GM23338 (cell line): ENCODE measurements at regions not wholly inside any gene's neighbourhood (a gene's known extent, or its start where the extent isn't known, plus 50 kb on each side); places are given as distances from the start of the nearest gene placed in this dataset.

Experiments
- ATAC-seq: fragments of 200-7000 bp; cut with Tn5 transposase; 3 replicates; pipeline ENCODE4 v1.9.1; 2020
- DNase-seq: peaks from one replicate; pipeline ENCODE4 v3.0.0-alpha.2; 2015; ENCODE audit warnings: low spot score
- H2AFZ ChIP-seq: fragments of 200-600 bp; sonication (generic); 2 replicates; pipeline ENCODE4 v1.8.0; 2016; ENCODE audit warnings: antibody characterized with exemption, mild to moderate bottlenecking, moderate library complexity
- H3F3A ChIP-seq: fragments of 200-600 bp; sonication (generic); replicated peaks from 2 replicates; pipeline ENCODE4 v1.8.0; 2017; ENCODE audit warnings: antibody characterized with exemption, mixed run types, low read depth
- H3K27ac ChIP-seq: fragments of 200-600 bp; sonication (generic); 2 replicates; pipeline ENCODE4 v1.6.1; 2016; ENCODE audit warnings: low read depth
- H3K27me3 ChIP-seq: fragments of 200-600 bp; sonication (generic); 2 replicates; pipeline ENCODE4 v1.8.0; 2016; ENCODE audit warnings: mild to moderate bottlenecking, mixed run types, moderate library complexity; ENCODE audit not compliant: insufficient read depth
- H3K36me3 ChIP-seq: fragments of 200-600 bp; sonication (generic); 2 replicates; pipeline ENCODE4 v1.8.0; 2016; ENCODE audit warnings: mild to moderate bottlenecking; ENCODE audit not compliant: insufficient read depth
- H3K4me1 ChIP-seq: fragments of 200-600 bp; sonication (generic); 2 replicates; pipeline ENCODE4 v1.8.0; 2016; ENCODE audit warnings: mild to moderate bottlenecking, moderate library complexity; ENCODE audit not compliant: insufficient read depth
- H3K4me2 ChIP-seq: fragments of 200-600 bp; sonication (generic); 2 replicates; pipeline ENCODE4 v1.7.1; 2017; ENCODE audit warnings: mixed run types
- H3K4me3 ChIP-seq: fragments of 200-600 bp; sonication (generic); 2 replicates; pipeline ENCODE4 v1.6.1; 2016; ENCODE audit warnings: mixed run types
- H3K79me2 ChIP-seq: fragments of 200-600 bp; sonication (generic); replicated peaks from 2 replicates; pipeline ENCODE4 v1.8.0; 2017; ENCODE audit warnings: mild to moderate bottlenecking; ENCODE audit not compliant: insufficient read depth
- H3K9me2 ChIP-seq: fragments of 200-600 bp; sonication (generic); 2 replicates; pipeline ENCODE4 v1.8.0; 2017; ENCODE audit not compliant: insufficient read depth
- H4K20me1 ChIP-seq: fragments of 200-600 bp; sonication (generic); replicated peaks from 2 replicates; pipeline ENCODE4 v1.8.0; 2017; ENCODE audit warnings: mild to moderate bottlenecking; ENCODE audit not compliant: insufficient read depth
- H3K27ac Mint-ChIP-seq: 2 replicates; pipeline ENCODE4 v1.8.0; 2020; ENCODE audit warnings: inconsistent platforms, mild to moderate bottlenecking, moderate library complexity, mixed read lengths
- H3K27me3 Mint-ChIP-seq: 3 replicates; pipeline ENCODE4 v1.8.0; 2022; ENCODE audit warnings: low read depth, mild to moderate bottlenecking, moderate library complexity, mixed read lengths, inconsistent platforms; ENCODE audit not compliant: insufficient read depth, poor library complexity
- H3K36me3 Mint-ChIP-seq: 3 replicates; pipeline ENCODE4 v1.8.0; 2021; ENCODE audit warnings: low read depth, mild to moderate bottlenecking, inconsistent platforms, moderate library complexity, mixed read lengths
- H3K4me1 Mint-ChIP-seq: 3 replicates; pipeline ENCODE4 v1.8.0; 2020; ENCODE audit warnings: mild to moderate bottlenecking, inconsistent platforms, mixed read lengths
- H3K4me3 Mint-ChIP-seq: 3 replicates; pipeline ENCODE4 v1.8.0; 2021; ENCODE audit warnings: moderate library complexity, mild to moderate bottlenecking, inconsistent platforms, mixed read lengths
- H3K9me3 Mint-ChIP-seq: 3 replicates; pipeline ENCODE4 v1.8.0; 2020; ENCODE audit warnings: moderate library complexity, mild to moderate bottlenecking, inconsistent platforms, mixed read lengths
- CREB1 ChIP-seq: fragments of 250-450 bp; sonication (Bioruptor Pico); IDR thresholded peaks from 2 replicates; pipeline ENCODE4 v1.5.0; 2020; ENCODE audit warnings: low read depth, mild to moderate bottlenecking, moderate library complexity
- EZH2 ChIP-seq: fragments of 200-600 bp; sonication (generic); IDR thresholded peaks from one replicate; pipeline ENCODE4 v1.8.0; 2017; ENCODE audit warnings: antibody characterized with exemption, mild to moderate bottlenecking, low read depth; ENCODE audit not compliant: unreplicated experiment
- JUNB ChIP-seq: IDR thresholded peaks from one replicate; pipeline ENCODE4 v1.6.1; 2016; ENCODE audit warnings: antibody characterized with exemption; ENCODE audit not compliant: unreplicated experiment
- NANOG ChIP-seq: IDR thresholded peaks from 2 replicates; pipeline ENCODE4 v1.6.1; 2016; ENCODE audit warnings: antibody characterized with exemption, borderline replicate concordance
- POLR2AphosphoS5 ChIP-seq: IDR thresholded peaks from 2 replicates; pipeline ENCODE4 v1.6.1; 2016; ENCODE audit warnings: antibody characterized with exemption, low read depth
- STAT1 ChIP-seq: IDR thresholded peaks from one replicate; pipeline ENCODE4 v1.6.1; 2016; ENCODE audit warnings: antibody characterized with exemption; ENCODE audit not compliant: unreplicated experiment
- ZNF114 ChIP-seq: fragments of 250-450 bp; sonication (Bioruptor Pico); IDR thresholded peaks from 2 replicates; pipeline ENCODE4 v1.5.0; 2020; ENCODE audit warnings: mild to moderate bottlenecking, moderate library complexity
- ZNF331 ChIP-seq: fragments of 250-450 bp; sonication (Bioruptor Pico); IDR thresholded peaks from 2 replicates; pipeline ENCODE4 v1.5.0; 2020; ENCODE audit warnings: low read depth, mild to moderate bottlenecking, moderate library complexity
- TF ChIP-seq, protein P1 (sequence below): IDR thresholded peaks from 2 replicates; pipeline ENCODE4 v1.6.1; 2016; ENCODE audit warnings: antibody characterized with exemption
- TF ChIP-seq, protein P2 (sequence below), 2 experiments: fragments of 200-600 bp in 1 of 2; sonication (generic) in 1 of 2; conservative IDR thresholded peaks; 2 replicates each; pipeline versions ENCODE4 v1.5.1 to v1.6.1; 2016 to 2017; ENCODE audit warnings: antibody characterized with exemption in 2 of 2, low read depth in 2 of 2, mild to moderate bottlenecking in 2 of 2, moderate library complexity in 1 of 2
- TF ChIP-seq, protein P3 (sequence below): fragments of 250-450 bp; sonication (Bioruptor Pico); IDR thresholded peaks from 2 replicates; pipeline ENCODE4 v1.5.0; 2020; ENCODE audit warnings: mild to moderate bottlenecking, moderate library complexity

DNA sequence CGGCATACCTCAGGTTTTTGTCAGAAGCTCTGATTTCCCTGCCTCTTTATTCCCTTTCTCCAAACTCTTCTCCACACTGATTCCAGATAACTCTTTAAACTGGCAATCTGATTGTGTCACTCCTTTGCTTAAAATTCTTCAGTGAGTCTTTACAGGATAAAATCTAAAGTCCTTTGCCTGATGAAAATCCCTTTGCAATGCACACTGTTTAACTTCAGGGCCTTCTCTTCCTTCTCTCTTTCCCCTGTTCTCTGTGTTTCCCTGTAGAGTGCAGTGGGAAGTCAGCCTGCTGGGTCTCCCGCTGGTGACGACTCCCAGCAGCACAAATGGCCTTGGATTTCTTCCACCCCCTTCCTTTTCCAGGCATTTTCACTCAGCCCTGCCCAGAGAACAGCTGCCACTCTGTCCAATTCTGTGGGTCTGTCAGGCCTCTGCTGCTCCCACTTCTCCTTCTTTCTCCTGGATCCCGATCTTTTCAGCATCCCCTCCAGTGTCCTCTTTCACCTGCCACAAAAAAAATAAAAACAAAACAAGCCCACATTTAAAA lies 189.9 kb upstream of the NWD2 start (continued):
- TF ChIP-seq, protein P1, sequence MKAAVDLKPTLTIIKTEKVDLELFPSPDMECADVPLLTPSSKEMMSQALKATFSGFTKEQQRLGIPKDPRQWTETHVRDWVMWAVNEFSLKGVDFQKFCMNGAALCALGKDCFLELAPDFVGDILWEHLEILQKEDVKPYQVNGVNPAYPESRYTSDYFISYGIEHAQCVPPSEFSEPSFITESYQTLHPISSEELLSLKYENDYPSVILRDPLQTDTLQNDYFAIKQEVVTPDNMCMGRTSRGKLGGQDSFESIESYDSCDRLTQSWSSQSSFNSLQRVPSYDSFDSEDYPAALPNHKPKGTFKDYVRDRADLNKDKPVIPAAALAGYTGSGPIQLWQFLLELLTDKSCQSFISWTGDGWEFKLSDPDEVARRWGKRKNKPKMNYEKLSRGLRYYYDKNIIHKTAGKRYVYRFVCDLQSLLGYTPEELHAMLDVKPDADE, result no peak
- no peak for TF ChIP-seq EZH2
- TF ChIP-seq, protein P2, sequence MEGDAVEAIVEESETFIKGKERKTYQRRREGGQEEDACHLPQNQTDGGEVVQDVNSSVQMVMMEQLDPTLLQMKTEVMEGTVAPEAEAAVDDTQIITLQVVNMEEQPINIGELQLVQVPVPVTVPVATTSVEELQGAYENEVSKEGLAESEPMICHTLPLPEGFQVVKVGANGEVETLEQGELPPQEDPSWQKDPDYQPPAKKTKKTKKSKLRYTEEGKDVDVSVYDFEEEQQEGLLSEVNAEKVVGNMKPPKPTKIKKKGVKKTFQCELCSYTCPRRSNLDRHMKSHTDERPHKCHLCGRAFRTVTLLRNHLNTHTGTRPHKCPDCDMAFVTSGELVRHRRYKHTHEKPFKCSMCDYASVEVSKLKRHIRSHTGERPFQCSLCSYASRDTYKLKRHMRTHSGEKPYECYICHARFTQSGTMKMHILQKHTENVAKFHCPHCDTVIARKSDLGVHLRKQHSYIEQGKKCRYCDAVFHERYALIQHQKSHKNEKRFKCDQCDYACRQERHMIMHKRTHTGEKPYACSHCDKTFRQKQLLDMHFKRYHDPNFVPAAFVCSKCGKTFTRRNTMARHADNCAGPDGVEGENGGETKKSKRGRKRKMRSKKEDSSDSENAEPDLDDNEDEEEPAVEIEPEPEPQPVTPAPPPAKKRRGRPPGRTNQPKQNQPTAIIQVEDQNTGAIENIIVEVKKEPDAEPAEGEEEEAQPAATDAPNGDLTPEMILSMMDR (conservative IDR thresholded peaks at IDR 0.05; ENCODE audit: low read depth in 2 of 2), result no peak
- no peak for TF ChIP-seq ZNF114 (CRISPR knock-in tag)
- no peak for TF ChIP-seq CREB1 (CRISPR knock-in tag)
- TF ChIP-seq POLR2AphosphoS5, result no peak

DNA sequence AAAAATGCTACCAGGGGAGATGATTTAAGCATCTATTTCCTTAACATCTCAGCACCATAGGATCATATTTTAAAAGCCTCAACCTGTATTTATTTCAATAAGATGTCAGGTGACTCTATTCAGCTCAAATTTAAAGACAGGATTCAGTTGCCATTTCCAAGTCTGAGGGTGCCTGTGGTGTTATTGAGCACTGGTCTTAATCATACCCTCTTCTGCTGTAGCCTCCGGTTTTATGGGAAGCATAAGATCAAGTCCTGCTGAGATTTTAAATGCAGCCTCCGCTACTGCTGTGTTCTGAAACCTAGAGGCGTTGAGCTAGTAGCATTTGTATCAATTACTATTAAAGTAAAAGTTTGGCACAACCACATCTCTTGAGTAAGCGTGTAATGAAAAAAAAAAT lies 185.7 kb upstream of the NWD2 start:
- H3K9me3 Mint-ChIP-seq, result no peaks in the 10 kb centered on the region
- H3K36me3 ChIP-seq, result no peaks in the 10 kb centered on the region
- DNase-seq (no peak), ATAC-seq (no peak)
- no peaks in the 10 kb centered on the region for H3K36me3 Mint-ChIP-seq
- H4K20me1 ChIP-seq, result no peaks in the 10 kb centered on the region
- H3K79me2 ChIP-seq, result no peaks in the 10 kb centered on the region
- no peak overlapping the region for H3K4me3 Mint-ChIP-seq
- no peaks in the 10 kb centered on the region for H3F3A ChIP-seq
- H3K4me1 Mint-ChIP-seq, result peaks cover 42% of the 10 kb centered on the region
- no peak overlapping the region for H3K4me3 ChIP-seq
- H3K27ac ChIP-seq, result no peak overlapping the region
- H3K4me1 ChIP-seq, result peaks cover 23% of the 10 kb centered on the region
- no peaks in the 10 kb centered on the region for H3K27me3 Mint-ChIP-seq
- H3K27ac Mint-ChIP-seq, result no peak overlapping the region
- H2AFZ ChIP-seq, result no peak overlapping the region
- H3K9me2 ChIP-seq, result no peaks in the 10 kb centered on the region
- H3K4me2 ChIP-seq, result no peak overlapping the region
- H3K27me3 ChIP-seq, result no peaks in the 10 kb centered on the region
- TF ChIP-seq, protein P3, sequence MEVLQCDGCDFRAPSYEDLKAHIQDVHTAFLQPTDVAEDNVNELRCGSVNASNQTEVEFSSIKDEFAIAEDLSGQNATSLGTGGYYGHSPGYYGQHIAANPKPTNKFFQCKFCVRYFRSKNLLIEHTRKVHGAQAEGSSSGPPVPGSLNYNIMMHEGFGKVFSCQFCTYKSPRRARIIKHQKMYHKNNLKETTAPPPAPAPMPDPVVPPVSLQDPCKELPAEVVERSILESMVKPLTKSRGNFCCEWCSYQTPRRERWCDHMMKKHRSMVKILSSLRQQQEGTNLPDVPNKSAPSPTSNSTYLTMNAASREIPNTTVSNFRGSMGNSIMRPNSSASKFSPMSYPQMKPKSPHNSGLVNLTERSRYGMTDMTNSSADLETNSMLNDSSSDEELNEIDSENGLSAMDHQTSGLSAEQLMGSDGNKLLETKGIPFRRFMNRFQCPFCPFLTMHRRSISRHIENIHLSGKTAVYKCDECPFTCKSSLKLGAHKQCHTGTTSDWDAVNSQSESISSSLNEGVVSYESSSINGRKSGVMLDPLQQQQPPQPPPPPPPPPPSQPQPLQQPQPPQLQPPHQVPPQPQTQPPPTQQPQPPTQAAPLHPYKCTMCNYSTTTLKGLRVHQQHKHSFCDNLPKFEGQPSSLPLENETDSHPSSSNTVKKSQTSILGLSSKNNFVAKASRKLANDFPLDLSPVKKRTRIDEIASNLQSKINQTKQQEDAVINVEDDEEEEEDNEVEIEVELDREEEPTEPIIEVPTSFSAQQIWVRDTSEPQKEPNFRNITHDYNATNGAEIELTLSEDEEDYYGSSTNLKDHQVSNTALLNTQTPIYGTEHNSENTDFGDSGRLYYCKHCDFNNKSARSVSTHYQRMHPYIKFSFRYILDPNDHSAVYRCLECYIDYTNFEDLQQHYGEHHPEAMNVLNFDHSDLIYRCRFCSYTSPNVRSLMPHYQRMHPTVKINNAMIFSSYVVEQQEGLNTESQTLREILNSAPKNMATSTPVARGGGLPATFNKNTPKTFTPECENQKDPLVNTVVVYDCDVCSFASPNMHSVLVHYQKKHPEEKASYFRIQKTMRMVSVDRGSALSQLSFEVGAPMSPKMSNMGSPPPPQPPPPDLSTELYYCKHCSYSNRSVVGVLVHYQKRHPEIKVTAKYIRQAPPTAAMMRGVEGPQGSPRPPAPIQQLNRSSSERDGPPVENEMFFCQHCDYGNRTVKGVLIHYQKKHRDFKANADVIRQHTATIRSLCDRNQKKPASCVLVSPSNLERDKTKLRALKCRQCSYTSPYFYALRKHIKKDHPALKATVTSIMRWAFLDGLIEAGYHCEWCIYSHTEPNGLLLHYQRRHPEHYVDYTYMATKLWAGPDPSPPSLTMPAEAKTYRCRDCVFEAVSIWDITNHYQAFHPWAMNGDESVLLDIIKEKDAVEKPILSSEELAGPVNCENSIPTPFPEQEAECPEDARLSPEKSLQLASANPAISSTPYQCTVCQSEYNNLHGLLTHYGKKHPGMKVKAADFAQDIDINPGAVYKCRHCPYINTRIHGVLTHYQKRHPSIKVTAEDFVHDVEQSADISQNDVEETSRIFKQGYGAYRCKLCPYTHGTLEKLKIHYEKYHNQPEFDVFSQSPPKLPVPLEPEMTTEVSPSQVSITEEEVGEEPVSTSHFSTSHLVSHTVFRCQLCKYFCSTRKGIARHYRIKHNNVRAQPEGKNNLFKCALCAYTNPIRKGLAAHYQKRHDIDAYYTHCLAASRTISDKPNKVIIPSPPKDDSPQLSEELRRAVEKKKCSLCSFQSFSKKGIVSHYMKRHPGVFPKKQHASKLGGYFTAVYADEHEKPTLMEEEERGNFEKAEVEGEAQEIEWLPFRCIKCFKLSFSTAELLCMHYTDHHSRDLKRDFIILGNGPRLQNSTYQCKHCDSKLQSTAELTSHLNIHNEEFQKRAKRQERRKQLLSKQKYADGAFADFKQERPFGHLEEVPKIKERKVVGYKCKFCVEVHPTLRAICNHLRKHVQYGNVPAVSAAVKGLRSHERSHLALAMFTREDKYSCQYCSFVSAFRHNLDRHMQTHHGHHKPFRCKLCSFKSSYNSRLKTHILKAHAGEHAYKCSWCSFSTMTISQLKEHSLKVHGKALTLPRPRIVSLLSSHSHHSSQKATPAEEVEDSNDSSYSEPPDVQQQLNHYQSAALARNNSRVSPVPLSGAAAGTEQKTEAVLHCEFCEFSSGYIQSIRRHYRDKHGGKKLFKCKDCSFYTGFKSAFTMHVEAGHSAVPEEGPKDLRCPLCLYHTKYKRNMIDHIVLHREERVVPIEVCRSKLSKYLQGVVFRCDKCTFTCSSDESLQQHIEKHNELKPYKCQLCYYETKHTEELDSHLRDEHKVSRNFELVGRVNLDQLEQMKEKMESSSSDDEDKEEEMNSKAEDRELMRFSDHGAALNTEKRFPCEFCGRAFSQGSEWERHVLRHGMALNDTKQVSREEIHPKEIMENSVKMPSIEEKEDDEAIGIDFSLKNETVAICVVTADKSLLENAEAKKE (CRISPR knock-in tag), result no peak
- TF ChIP-seq, protein P2 (conservative IDR thresholded peaks at IDR 0.05; ENCODE audit: low read depth in 2 of 2), result no peak
- TF ChIP-seq NANOG (no peak), JUNB (no peak), STAT1 (no peak), CREB1 (CRISPR knock-in tag) (no peak), ZNF331 (CRISPR knock-in tag) (no peak), POLR2AphosphoS5 (no peak), ZNF114 (CRISPR knock-in tag) (no peak), EZH2 (no peak)
